NCI-H2196 (cell line): ENCODE measurements at regions not wholly inside any gene's neighbourhood (a gene's known extent, or its start where the extent isn't known, plus 50 kb on each side); places are given as distances from the start of the nearest gene placed in this dataset.
"Not testable (repeated sequence)": the region's sequence is repeated elsewhere in the genome, so short reads cannot be mapped to it uniquely, and the experiment has no call there.

Experiments
- DNase-seq: peaks from one replicate; lab custom pipeline; 2025; ENCODE audit not compliant: unreplicated experiment; lab: John Stamatoyannopoulos, UW

DNA sequence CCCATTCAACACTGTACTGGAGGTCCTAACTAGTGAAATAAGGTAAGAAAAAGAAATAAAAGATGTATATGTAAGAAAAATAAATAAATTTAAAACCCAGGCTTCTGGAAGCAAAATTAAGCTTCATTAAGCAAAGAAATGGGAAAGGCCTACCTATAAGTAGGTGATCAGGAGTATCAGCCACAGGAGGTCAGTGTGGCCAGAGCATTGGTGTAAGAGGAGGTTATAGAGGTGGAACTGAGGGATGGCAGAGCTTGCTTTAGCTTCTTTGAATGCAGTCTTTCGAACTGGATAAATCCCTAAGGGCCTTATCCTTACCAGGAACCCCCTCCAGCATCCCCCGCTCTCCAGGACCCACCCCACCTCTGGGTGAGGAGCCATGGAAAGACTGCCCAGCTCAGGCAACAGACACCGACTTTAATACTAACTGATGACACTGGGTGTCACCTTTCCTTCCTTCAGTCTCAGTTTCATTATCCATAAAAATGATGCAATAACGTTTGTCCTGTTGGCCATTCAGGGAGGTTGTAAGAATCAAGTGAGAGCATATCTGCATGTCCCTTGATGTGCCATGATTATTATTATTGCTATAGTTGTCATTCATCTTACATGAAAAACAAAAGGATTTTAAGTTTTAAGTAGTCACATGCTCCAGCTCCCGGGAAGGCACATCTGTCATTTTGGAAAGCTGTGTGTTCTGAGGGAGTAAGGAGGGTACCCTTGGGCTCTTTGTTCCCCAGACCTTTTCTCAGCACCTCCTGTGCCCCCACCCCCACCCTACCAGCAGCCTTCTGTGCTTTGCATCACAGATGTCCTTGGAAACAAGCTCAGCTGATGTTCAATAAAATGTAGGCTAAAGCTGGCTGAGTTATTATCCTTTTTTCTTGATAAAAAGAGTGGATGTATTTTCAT lies 50.8 kb upstream of the CTNNA1 start:
- DNase-seq: no peak

DNA sequence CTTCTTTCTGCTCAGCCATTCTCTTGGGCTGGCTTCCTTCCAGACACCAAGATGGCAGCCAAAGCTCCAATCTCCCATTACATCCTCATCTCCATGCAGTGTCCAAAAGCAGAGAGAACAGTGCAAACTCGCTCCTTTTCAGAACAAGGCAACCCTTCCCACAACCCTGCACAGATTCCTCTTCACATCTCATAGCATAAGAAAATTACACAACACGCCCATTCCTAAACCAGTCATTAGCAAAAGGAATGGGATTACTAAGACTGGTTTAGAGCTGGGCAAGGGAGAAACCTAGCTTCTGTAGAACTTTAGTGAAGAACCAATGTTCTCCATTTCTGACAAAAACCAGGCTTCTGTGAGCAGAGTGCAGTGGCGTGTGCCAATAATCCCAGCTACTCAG lies 51.5 kb upstream of the CTNNA1 start:
- no peak for DNase-seq

DNA sequence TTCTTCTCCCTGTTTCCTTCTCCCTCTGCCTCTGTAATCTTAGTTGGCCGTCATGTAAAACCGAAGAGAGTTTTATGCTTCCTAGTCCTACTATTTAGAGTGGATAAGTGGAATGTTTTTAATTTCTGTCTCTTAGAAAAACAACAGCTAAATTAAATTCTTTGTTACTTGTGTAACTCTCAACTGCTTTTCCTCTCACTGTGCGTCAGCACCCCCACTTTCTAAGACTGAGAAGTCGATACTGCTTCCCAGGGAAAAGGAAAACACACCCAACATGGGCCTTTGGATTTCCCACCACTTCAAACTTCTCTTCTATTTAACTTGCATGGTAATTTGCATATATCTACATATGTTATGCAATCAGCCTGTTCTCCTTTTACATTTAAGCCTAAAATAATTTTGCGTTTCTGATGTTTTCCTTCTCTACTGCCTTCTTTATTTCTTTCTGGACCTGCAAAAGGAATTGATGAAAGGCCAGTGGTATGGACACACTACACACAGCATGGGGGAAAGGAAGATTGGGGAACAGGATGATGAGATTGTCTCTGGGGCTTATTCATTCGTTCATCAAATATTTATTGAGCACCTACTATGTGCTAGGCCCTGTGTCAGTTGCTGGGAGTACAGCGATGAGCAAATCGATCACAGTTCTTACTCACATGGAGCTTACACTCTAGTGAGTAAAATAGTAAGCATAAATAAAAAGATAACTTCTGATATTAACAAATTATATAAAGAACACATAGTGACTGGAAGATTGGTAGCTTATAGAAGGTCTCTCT lies 52.5 kb upstream of the CTNNA1 start:
- no peak for DNase-seq

DNA sequence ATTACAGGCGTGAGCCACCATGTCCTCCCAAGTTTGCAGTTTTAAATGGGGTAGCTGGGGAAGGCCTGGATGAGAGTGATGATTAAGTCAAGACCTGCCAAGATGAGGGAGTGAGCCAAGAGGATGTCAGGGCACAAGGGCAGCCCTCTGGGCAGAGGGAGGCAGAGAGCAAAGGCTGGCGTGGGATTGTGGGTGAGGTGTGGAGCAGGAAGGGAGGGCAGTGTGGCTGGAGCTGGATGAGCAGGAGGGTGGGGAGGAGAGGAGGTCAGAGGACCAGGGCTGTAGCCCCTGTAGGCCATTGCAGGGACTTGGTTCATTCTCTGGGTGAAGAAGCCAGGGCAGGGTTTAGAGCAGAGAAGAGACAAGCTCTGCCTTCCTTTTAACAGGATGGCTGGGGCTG lies 53.7 kb upstream of the CTNNA1 start:
- DNase-seq: no peak

DNA sequence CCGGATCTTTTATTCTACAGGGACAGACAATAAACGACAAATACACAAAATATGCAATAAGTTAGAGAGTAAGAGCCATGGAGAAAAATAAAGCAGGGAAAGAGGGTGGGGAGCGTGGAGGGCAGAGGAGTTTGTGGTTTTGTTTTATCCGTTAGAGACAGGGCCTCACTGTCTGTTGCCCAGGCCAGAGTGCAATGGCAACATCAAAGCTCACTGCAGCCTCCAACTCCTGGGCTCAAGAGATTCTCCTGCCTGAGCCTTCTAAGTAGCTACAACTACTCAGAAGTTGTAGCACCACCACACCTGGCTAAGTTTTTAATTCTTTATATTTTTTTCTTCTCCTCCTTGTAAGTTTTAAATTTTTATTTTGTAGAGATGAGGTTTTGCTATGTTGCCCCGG lies 54.5 kb upstream of the CTNNA1 start:
- no peak for DNase-seq

DNA sequence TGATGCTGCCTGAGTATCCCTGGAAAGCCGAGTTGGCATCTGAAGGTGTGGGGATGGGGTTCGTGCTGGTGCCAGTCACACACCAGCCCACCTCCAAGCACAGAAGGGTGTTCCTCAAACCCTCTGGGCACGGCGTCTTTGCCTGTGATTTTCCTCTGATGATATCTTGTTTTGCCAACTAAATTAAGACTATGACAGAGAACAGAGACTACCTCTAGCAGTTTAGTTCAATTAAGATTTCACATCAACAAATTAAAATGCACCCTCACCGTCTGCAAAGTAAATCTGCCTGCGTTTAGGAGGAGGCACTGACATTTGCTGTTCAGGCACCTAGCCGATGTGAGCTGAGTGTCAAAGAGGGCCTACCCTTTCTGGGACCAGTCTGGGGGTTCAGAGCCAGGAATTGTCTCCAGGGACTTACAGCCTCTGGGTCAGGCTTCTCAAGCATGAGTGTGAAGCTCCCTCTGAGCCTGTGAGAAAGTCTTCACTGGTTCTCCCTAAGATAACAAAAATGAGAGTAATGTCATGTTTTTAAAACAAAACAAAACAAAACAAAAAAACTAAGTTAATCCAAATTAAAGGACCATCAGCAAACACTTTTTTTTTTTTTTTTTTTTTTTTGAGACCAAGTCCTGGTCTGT lies 55.4 kb upstream of the CTNNA1 start:
- no peak for DNase-seq

DNA sequence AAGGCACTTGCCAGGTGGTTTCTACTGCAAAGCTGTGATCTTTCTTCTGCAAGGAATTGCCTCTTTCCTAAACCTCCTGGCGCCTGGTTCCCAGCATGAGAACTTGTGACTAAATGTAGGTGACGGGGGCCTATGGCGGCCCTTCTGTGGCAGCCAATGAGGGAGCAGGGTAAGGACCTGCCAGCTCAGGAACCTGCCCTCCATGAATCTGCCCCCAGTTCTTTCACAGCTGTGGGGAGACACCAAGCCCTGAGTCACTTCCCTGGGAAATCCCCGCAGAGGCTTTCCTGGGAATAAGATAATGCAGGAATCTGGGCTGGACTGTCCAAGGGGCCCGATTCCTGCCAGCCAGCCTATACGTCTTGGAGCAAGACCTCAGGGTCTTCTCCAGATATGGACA lies 56.7 kb upstream of the CTNNA1 start:
- DNase-seq: no peak

DNA sequence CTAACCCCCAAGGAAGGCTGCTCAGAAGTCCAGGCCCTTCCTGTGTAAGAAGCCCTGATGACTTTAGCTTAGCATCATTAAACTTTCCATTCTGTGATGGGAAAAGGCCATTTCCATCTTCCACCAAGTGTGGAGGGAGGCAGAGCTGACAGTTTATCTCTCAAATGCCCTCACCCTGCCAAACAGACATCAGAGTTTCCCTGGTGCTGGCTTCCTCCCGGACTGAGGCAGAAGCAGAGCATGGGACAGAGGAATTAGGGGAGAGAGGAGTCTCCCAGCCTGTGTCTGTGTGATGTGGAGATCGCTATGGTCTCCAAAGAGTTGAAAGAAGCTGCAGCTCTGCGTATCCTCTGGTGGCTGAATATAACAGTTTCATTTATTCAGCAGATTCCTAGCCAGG lies 57.4 kb upstream of the CTNNA1 start:
- no peak for DNase-seq

DNA sequence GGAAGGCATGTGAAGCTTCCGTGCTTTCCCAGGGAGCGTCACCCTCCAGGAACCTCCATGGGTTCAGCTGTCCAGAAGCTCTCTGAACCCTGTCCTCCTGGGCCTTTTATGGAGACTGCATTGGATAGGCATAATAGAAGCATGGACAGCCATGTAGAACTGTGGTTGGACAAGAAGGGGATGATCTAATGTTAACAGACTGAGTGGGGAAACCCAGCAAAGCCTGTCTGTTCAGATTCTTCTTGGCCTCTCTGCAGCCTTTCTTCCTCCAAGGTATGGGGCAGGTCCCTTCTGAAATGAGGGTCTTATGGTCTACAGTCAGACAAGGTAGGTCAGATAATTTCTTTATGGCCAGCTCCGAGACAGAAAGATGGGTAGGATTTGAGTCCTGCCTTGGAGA lies 59.1 kb upstream of the CTNNA1 start:
- peak; percentile 17 for DNase-seq

DNA sequence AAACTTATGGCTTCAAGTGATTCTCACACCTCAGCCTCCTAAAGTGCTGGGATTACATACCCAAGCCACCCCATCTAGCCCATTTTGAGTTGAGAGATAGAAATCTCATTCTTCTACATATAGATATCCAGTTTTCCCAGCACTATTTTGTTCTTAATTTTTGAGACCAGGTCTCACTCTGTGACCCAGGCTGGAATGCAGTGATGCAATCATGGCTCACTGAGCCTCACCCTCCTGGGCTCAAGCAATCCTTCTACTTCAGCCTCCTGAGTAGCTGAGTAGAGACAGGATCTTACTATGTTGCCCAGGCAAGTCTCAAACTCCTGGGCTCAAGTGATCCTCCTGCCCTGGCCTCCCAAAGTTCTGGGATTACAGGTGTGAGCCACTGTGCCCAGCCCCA lies 60.9 kb upstream of the CTNNA1 start:
- no peak for DNase-seq

DNA sequence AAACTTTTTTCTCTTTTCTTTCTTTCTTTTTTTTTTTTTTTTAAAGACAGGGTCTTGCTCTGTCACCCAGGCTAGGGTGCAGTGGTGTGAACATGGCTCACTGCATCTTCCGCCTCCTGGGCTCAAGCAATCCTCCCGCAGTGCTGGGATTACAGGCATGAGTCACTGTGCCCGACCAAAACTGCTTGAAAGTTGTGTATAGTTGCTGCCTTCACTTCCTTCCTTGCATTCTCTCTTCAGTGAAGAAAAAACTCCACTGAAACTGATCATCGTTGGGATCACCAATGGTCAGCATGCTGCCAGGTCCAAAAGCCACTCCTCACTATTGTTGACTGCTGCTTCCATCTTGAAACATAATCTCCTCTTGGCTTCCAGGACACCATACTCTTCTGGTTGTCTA lies 66.6 kb upstream of the CTNNA1 start:
- DNase-seq: no peak

DNA sequence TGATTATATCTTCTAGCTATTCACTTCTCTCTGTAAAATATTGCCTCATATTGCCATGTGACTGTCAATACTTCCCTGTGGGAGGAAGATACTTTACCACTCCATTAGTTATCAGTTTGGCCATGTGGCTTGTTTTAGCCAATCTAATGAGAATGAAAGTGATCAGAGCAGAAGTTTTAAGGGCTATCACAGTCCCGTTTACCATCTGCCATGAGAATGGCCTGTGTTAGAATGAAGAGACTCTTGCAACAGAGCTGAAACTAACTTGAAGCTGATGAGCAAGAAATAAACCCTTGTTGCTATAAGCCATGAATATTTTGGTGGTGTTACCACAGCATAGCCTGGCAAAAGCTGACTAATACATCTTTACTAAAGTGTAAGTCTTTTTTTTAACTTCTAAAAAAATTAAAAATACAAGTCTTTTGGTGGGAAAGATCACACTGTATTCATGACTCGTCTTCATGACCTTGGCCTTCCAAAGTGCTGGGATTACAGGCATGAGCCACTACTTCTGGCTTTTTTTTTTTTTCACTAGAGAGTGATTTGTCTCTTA lies 68.0 kb upstream of the CTNNA1 start:
- DNase-seq: no peak

DNA sequence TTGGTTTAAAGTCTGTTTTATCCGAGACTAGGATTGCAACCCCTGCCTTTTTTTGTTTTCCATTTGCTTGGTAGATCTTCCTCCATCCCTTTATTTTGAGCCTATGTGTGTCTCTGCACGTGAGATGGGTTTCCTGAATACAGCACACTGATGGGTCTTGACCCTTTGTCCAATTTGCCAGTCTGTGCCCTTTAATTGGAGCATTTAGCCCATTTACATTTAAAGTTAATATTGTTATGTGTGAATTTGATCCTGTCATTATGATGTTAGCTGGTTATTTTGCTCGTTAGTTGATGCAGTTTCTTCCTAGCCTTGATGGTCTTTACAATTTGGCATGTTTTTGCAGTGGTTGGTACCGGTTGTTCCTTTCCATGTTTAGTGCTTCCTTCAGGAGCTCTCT lies 70.8 kb upstream of the CTNNA1 start:
- not testable (repeated sequence) for DNase-seq

DNA sequence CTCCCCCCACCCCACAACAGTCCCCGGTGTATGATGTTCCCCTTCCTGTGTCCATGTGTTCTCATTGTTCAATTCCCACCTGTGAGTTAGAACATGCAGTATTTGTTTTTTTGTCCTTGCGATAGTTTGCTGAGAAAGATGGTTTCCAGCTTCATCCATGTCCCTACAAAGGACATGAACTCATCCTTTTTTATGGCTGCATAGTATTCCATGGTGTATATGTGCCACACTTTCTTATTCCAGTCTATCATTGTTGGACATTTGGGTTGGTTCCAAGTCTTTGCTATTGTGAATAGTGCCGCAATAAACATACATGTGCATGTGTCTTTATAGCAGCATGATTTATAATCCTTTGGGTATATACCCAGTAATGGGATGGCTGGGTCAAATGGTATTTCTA lies 74.4 kb upstream of the CTNNA1 start:
- DNase-seq: not testable (repeated sequence)

DNA sequence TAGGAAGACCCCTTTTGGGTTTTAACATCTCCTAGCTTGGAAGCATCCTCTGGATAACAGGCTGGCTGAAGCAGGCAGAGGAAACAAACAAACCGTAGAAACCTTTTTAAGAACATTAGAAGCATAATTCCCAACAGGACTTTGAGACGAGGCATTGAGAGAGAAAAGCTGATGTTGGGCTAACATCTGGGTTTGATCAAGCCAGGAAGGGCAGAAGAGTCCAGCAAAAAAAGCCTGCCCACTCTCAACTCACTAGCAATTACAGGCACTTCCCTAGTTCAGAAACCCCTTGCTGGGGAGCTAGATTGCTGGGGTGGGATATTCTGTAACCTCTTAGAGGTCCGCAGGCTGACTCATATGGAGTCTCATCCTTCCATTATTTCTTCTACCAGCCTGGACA lies 75.4 kb upstream of the CTNNA1 start:
- no peak for DNase-seq

DNA sequence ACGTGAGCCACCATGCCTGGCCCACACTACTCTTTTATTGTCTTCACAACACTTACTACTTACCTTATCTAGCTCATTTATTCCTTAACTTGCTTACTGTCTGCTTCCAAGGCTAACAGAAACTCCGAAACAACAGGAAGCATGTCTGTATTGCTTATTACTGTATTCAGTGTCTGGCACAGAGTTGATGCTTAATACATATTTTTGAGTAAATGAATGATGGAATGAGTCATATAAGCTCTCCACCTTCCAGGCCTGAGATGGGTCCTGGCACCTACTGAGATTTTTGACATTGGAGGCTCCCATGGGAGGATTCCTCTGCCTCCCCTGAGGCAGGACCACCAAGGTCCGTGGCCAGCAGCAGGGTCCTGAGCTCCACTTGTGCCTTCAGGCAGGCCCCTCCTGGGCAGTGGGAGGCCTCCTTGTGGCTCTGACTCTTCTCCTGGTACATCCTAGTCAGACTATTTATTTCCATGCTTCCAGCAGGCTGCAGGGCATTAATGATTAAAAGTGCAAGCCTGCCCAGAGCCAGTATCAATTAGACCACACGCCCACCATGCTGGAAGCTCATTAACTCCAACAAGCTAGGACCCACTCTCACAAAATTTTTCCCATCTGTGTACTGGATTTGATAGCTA lies 76.5 kb upstream of the CTNNA1 start:
- DNase-seq: no peak

DNA sequence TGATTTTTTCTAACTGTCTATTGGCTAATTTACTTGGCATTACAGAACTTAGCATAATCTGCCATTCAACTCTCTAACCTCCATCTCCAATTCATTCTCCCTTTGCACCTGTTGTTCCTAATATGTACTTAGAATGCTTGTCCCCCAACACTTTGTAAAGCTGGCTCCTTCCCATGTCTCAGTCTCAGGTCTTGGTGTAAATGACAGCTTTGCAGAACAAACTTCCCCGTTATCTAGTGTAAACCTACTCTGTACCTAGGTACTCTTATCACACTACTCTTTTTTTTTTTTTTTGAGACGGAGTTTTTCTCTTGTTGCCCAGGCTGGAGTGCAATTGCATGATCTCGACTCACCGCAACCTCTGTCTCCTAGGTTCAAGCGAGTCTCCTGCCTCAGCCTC lies 77.2 kb upstream of the CTNNA1 start:
- no peak for DNase-seq

DNA sequence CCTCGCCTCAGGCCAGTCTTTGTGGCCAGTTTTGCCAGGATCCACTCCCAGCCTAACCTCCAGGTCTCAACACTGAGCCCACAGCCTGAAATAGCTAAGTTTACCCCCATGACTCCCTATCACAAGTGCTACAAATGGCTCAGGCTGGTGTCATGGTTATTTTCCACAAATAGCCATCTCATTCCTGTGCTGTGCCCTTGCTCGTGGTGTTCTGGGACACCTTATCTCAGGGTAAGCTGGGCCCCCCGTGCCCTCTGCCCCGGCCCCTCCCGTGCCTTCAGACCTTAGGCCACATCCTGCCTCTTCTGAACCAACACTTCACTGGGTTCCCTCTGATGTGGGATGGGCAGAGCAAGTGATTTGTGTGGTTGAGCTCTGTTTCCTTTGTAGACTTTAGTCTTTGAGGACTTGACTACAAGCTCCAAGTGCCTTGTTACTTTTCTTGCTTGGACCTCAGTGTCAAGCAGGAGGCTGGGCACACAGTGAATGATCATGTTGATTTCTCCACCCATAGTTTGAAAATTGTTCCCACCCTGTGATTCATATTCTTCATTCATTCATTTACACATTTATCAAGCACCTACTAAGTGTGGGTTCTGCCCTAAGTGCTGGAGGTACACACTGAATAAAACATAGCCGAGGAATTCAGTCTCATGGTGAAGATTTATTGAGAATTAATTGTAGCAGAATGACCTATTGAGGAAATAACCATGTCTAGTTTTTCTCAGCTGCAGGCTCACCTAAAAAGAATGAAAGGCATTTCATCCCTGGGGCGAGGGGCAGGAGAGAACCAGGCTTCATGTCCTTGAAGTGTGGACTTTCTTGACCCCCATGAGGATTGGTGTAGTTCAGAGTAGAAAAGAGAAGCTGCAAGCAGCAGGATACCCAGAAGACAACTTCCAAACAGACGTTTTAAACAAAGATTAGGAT lies 84.5 kb upstream of the CTNNA1 start:
- no peak for DNase-seq

DNA sequence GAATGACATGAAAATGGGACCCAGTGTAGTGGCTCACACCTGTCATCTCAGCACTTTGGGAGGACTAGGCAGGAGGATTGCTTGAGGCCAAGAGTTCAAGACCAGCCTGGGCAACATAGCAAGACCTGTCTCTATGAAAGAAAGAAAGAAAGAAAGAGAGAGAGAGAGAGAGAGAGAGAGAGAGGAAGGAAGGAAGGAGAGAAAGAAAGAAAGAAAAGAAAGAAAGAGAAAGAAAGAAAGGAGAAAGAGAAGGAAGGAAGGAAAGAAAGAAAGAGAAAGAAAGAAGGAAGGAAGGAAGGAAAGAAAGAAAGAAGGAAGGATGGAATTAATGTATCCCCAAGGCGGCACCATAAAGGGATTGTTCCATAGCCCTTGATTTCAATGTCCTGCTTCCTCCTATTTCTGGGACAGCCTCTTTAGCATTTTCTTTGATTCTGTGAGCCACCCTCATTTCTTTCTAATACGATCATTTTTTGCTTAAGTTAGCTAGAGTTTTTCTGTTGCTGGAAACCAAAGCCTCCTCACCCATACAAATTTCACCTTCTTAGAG lies 85.4 kb upstream of the CTNNA1 start:
- DNase-seq: not testable (repeated sequence)
